AG08395 (cell line): ENCODE measurements at regions not wholly inside any gene's neighbourhood (a gene's known extent, or its start where the extent isn't known, plus 50 kb on each side); places are given as distances from the start of the nearest gene placed in this dataset.
"Not testable (repeated sequence)": the region's sequence is repeated elsewhere in the genome, so short reads cannot be mapped to it uniquely, and the experiment has no call there.

ENCODE experiments used
- DNase-seq: peaks from one replicate; pipeline ENCODE4 v3.0.0; 2012; ENCODE audit warnings: mixed read lengths, low spot score

DNA sequence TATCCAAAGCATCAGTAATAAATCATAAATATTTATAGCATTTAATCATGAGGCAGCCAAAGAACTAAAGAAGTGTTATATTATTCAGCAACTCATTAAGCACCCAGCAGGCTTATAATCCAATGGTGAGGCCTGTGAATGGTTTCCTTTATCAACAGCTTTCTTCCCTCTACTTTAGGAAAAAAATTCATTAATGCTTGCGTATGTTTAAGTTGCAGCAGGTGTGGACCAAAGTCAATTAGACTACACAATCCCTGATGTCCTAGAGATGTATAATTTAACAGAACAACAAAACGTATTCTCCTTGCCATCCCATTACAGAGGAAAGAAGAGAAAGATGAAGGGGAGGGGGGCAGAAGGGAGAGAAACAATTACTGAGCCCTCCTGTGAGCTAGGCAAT, 87.7 kb upstream of the MAGI3 start:
- DNase-seq, result no peak

DNA sequence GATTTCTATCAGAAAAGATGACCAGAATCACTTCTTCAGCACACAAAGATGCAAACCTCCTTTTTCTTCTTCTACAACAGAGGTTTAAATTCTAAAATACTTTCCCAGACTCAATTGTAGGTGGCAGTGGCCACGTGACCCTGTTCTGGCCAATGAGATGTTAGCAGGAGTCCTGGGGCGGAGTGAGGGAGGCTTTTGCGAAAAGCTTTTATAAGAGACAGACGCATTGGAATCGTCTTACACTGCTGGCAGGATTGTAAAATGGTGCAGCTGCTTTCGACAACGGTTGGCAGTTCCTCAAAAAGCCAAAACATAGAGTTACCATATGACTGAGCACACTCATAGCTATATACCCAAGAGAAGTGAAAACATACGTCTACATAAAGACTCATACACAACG, 87.0 kb upstream of the MAGI3 start:
- peak; percentile 10 for DNase-seq

DNA sequence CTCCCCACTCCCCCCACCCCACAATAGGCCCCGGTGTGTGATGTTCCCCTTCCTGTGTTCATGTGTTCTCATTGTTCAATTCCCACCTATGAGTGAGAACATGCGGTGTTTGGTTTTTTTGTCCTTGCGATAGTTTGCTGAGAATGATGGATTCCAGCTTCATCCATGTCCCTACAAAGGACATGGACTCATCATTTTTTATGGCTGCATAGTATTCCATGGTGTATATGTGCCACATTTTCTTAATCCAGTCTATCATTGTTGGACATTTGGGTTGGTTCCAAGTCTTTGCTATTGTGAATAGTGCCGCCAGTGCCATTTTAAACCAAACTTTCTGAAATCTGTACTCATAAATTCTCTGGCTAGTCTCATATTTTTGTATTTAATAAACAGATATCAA, 85.3 kb upstream of the MAGI3 start:
- DNase-seq, result not testable (repeated sequence)

DNA sequence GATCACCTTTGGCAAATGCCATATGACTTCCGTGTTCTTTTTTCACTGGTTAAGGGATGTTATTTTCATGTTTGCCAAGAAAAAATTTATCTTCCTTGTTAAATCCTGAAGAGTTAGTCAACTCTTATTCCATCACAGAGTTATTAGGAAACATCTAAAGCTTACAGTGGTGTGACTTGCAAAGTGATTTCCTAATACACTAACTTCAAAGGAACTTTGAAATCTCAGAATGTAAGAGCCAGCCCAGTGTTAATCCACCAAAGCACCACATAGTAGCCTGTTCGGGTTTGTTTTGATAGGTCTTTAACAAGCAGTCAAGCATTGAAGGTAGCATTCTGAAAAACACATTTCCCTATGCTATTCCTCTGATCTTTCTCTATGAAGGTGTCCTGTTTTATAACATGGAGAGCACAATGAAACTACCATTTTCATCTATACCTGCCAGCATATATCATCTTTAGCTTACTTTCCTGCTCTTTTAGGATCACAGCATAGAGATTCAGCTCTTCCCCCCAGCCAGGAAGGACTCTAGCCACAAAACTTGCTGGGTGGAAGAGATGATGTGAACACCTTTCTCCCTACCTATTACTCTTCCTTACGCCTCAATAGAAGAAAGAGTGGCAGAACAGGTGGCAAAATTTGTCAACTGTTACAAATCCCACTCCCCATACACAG, 82.4 kb upstream of the MAGI3 start:
- DNase-seq, result peak; percentile 31

DNA sequence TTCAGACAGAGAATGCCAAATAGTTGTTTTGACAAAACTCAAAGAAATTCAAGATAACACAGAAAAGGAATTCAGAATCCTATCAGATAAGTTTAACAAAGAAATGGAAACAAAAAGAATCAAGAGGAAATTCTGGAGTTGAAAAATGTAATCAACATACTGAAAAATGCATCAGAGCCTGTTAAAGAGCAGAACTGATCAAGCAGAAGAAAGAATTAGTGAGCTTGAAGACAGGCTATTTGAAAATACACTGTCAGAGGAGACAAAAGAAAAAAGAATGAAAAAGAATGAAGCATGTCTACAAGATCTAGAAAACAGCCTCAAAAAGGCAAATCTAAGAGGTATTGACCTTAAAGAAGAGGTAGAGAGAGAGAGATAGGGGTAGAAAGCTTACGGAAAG, 77.7 kb upstream of the MAGI3 start:
- not testable (repeated sequence) for DNase-seq

DNA sequence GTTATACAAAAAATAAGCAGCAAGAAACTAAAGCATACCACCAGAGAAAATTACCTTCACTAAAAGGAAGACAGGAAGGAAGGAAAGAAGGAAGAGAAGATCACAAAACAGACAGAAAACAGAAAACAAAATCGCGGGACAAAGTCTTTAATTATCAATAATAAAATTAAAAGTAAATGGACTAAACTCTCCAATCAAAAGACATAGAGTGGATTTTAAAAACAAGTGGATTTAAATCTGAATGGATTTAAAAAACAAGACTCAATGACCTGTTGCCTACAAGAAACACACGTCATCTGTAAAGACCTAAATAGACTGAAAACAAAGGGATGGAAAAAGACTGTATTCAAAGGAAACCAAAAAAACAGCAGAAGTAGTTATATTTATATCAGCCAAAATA, 75.7 kb upstream of the MAGI3 start:
- no peak for DNase-seq

DNA sequence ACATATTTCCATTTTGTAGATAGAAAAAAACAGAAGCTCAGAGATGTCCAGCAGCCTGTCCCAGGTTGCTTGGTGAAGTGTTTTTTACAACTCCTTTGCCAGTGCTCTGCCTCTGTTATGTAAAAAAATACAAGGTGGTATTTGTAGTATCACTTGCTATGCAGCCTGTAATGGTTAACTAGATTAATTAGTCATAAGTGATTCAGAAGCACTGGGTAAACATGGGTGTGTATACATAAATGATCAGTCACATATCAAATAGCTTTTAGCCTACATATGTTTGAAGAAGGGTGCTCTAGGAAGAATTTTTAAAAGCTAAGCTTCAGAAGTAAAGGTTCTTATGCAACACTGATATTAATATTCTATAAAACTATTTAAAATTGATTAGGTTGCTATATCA, 70.0 kb upstream of the MAGI3 start:
- no peak for DNase-seq

DNA sequence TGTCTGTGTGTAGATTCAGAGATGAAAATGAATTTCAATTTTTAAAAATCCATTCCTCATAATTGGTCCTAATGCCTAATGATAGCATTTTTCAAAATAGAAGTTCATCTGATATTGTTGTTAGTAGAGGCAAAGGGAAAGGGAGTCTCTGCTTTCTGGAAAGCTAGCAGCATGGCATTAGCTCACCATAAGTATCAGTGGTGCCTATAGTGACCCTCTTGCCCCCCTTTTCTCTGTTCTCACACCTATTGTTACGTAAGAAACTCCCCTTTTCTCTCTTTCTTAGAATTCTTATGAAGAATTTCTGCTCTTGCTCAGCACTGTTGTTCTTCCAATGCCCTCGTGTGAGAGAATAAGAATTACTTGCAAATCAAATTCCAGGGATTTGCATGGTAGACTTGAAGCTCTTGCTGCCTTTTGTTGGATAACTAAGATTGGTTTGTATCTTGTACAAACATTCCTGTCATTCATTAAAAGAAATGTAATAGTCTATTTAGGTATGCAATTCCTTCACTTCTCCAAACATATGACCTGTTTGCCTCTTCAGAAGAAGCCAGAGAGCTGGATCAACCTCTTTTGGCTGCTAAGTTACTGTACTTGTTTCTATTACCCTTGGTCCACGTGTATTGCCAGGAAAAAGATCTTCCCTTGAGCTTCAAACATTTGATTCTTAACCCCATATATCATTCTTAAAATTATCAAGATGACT, 69.2 kb upstream of the MAGI3 start:
- no peak for DNase-seq

DNA sequence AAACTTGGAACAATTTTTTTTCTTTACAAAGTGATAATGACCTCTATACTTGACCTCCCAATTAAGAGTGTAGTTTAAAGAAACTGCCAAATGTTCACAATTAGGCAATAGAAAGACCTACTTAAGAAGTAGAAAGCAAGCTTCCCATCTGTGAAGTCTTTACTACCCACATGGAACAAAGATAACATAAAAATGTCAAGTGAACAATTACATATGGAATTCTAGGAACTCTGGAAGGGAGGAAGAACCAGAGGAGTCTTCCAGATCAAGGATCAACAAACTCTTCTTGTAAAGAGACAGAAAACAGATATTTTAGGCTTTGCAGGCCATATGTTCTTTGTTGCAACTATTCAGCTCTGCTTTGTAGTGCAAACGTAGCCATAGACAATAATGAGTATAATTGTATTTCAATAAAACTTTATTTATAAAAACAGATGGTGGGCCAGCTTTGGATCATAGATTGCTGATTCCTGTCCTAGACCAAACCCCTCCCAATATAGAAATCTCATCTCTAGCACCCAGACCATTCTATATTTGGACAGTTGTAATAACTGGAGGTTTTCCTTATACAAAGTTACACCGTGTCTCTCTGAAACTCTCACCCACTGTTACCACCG, 68.4 kb upstream of the MAGI3 start:
- no peak for DNase-seq

DNA sequence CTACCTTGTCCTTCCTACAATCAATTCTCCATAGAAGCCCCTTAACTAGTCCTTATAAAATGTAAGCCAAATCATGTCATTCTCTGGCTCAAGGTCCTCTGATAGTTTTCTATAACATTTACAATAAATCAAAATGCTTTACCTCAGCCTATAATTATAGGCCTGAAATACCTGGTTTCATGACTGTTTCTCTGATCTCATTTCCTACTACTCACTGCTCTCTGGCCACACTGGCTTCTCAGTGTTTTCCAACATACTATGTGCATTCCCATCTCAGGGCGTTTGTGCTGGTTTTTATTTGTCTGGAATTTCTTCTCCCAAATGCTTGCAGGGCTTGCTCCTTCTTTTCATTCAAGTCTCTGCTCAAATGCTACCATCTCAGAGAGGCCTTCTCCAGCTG, 67.9 kb upstream of the MAGI3 start:
- no peak for DNase-seq

DNA sequence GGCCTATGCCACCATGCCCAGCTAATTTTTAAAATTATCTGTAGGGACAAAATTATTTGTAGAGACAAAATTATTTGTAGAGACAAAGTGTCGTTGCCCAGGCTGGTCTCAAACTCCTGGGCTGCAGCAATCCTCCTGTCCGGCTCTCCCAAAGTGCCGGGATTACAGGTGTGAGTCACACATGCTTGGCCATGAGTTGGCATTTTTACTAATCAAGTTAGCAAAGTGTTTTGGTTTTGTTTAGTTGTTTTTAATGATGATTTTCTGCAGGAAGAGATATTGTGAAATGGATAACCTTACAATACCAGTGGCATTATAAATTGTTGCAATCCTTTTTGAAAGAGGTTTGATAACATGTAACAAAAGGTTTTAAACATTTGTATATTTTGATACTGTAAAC, 65.3 kb upstream of the MAGI3 start:
- DNase-seq, result no peak

DNA sequence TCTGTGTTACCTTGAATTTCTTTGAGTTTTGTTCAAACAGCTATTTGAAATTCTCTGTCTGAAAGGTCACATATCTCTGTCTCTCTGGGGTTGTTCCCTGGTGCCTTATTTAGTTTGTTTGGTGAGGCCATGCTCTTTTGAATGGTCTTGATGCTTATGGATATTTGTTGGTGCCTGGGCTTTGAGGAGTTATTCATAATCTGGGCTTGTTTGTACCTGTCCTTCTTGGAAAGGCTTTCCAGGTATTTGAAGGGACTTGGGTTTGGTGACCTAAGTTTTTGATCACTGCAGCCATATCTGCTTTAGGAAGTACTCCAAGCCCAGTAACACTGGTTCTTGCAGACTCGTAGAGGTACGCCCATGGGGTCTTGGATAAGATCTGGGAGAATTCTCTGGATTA, 63.3 kb upstream of the MAGI3 start:
- no peak for DNase-seq

DNA sequence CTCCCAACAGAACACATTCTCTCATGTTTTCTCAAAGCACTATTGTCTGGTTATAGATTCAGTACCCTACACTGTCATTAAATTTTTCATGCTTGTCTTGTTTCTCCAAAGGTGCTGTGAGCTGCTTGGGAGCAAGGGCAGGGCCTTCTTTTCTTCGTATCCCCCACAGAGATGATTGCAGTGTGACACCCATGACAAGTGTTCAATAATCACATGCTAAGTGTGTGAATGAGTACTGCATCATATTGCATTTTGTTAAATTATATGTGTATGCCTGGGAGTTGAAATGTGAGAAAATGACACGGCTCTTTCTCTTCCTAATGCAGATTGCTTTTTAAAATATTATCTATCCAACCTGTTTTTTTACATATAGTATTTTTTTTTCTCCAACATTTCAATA, 57.3 kb upstream of the MAGI3 start:
- no peak for DNase-seq

DNA sequence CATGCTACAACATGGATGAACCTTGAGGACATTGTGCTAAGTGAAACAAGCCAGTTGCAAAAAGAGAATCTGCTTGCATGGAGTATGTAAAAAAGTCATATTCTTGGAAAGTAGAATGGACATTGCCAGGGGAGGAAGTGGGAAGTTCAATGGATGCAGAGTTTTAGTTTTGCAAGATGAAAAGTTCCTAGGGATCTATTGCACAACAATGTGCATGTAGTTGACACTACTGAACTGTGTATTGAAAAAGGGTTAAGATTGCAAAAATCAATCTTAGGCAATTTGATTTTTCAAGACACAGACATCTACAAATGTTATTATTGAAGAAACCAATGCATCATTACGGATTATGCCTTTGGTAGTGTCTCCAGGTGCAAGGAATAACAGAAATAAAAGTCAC, 50.3 kb upstream of the MAGI3 start:
- DNase-seq, result no peak
